Tibial artery (tissue), 4 donors: ENCODE measurements at regions not wholly inside any gene's neighbourhood (a gene's known extent, or its start where the extent isn't known, plus 50 kb on each side); places are given as distances from the start of the nearest gene placed in this dataset.

ENCODE experiments used
- DNase-seq, 2 donors: peaks; one replicate each; pipeline ENCODE4 v3.0.0-alpha.2; 2019
- H3K27ac ChIP-seq, 2 donors: fragments of 200-600 bp; sonication (generic) in 1 of 2; 1 replicate in 1 of 2; 2 replicates in 1 of 2; pipeline ENCODE4 v1.5.1; 2018 to 2019; ENCODE audit warnings: mild to moderate bottlenecking in 1 of 2
- H3K27me3 ChIP-seq, 2 donors: fragments of 200-600 bp; sonication (generic) in 1 of 2; one replicate each; pipeline versions ENCODE4 v1.5.1 to v1.6.0; 2016 to 2019
- H3K36me3 ChIP-seq, 3 donors: fragments of 200-600 bp; sonication (generic) in 2 of 3; one replicate each; pipeline ENCODE4 v1.5.1; 2016 to 2019; ENCODE audit warnings: mild to moderate bottlenecking in 2 of 3
- H3K4me1 ChIP-seq, 4 donors: fragments of 200-600 bp; sonication (generic) in 2 of 4; 1 replicate in 3 of 4; 2 replicates in 1 of 4; pipeline ENCODE4 v1.5.1; 2016 to 2019
- H3K4me3 ChIP-seq, 2 donors: fragments of 200-600 bp; sonication (generic) in 1 of 2; 1 replicate in 1 of 2; 2 replicates in 1 of 2; pipeline ENCODE4 v1.5.1; 2018 to 2019; ENCODE audit warnings: mild to moderate bottlenecking in 2 of 2
- H3K9me3 ChIP-seq, 3 donors: fragments of 200-600 bp; sonication (generic) in 1 of 3; one replicate each; pipeline ENCODE4 v1.5.1; 2016 to 2019
- intact Hi-C: fragments of 100-400 bp; cut with DNase I; formaldehyde crosslinking; loops from one replicate; pipeline ENCODE4 v1.15.0; 2023; ENCODE audit warnings: low total_unique reads
- TF ChIP-seq, protein P1 (sequence below), 2 experiments: fragments of 200-600 bp in 1 of 2; fragments of 450-650 bp in 1 of 2; IDR thresholded peaks; one replicate each; pipeline ENCODE4 v1.5.1; 2017 to 2019; ENCODE audit warnings: antibody characterized with exemption in 2 of 2, mild to moderate bottlenecking in 1 of 2, moderate library complexity in 1 of 2

DNA sequence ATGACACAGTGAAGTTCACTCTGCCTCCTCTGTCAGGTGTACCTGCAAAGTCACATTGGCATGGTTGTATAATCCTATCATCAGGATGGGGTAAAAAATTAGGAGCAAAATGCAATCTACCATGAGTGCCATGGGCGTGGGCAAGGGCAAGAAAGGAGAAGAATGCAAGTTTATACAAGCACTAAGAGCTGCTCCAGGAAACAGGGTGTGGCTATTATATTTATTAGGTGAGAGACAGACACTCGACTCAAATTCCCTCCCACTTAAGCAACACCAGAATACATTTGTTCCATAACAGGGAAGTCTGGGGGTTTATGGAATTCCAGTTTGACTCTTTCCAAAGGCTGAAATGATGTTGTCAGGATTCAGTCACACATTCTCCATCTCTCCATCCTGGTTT lies 378.8 kb downstream of the BCOR start:
- Histone ChIP-seq H3K36me3 (no peaks in the 10 kb centered on the region), H3K4me3 (no peak overlapping the region), H3K4me1 (peaks cover 0 to 21% (median 0%) of the 10 kb centered on the region in 4 donors), H3K27me3 (no peaks in the 10 kb centered on the region), H3K27ac (no peak overlapping the region), H3K9me3 (no peaks in the 10 kb centered on the region)
- TF ChIP-seq, protein P1, sequence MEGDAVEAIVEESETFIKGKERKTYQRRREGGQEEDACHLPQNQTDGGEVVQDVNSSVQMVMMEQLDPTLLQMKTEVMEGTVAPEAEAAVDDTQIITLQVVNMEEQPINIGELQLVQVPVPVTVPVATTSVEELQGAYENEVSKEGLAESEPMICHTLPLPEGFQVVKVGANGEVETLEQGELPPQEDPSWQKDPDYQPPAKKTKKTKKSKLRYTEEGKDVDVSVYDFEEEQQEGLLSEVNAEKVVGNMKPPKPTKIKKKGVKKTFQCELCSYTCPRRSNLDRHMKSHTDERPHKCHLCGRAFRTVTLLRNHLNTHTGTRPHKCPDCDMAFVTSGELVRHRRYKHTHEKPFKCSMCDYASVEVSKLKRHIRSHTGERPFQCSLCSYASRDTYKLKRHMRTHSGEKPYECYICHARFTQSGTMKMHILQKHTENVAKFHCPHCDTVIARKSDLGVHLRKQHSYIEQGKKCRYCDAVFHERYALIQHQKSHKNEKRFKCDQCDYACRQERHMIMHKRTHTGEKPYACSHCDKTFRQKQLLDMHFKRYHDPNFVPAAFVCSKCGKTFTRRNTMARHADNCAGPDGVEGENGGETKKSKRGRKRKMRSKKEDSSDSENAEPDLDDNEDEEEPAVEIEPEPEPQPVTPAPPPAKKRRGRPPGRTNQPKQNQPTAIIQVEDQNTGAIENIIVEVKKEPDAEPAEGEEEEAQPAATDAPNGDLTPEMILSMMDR (IDR thresholded peaks at IDR 0.05): no peak
- no peak for DNase-seq
- intact Hi-C loops: no loop called here

DNA sequence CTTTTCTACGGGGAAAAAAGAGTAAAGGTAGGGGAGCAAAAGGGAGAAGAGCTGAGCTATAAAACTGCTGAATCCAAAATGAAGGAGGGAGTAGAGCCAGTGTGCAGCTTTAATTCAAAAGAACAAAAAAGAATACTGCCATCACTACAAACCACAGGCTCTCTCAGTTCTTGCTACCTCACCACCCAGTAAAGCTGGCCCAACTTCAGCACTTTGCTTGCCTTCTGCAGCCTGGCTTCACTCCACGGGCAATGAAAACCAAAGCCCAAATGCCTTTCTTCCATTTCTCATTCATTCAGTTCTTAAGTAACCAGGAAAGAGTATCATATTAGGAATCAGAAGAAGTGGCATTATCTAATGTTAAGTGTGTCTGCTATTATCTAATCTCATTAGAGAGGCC lies 376.8 kb downstream of the BCOR start:
- H3K36me3 ChIP-seq: no peaks in the 10 kb centered on the region
- intact Hi-C loops: no loop called here
- DNase-seq: no peak
- no peaks in the 10 kb centered on the region for H3K9me3 ChIP-seq
- peak overlapping the region in 1 of 2 donors; percentile 73 for H3K27ac ChIP-seq
- H3K4me3 ChIP-seq: no peak overlapping the region
- H3K4me1 ChIP-seq: peaks cover 0 to 28% (median under 1%) of the 10 kb centered on the region in 4 donors
- no peaks in the 10 kb centered on the region for H3K27me3 ChIP-seq
- TF ChIP-seq, protein P1 (IDR thresholded peaks at IDR 0.05): no peak

DNA sequence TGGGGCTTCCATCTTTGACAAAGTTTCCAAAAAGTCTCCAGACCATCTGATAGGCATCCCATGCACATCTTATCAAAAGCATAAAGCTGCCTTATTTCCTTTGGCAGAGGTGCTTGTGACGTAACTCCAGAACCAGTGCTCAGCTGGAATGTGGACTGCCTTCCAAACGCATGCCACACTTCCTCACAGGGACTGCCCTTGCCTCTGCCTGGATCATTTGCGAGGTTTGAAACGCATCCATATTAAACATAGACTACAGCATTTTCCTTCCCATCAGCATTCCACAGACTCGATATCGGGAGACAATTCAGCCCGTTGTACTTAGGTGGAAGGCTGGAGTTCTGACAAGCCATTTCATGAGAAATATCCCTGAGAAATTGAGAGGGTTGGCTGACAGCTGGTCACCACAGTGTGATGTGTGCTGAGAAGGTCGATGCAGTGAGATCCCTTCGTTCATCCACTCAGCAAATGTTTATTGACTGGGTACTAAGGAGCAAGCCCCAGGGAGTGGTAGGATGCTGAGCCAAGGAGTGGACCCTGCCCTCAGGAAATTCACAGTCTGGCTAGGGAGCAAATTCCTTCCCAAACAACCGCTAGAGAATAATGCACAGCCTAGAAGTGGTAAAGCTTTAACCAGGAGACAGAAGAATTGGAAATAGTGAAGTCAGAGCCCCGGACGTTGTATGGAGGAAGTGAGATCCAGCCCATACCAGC lies 376.0 kb downstream of the BCOR start:
- H3K9me3 ChIP-seq: no peaks in the 10 kb centered on the region
- H3K27ac ChIP-seq: peak overlapping the region; percentile 47 to 73
- H3K4me1 ChIP-seq: peaks cover 0 to 35% (median 2%) of the 10 kb centered on the region in 4 donors
- no peaks in the 10 kb centered on the region for H3K36me3 ChIP-seq
- TF ChIP-seq, protein P1 (IDR thresholded peaks at IDR 0.05): no peak
- H3K27me3 ChIP-seq: no peaks in the 10 kb centered on the region
- H3K4me3 ChIP-seq: no peak overlapping the region
- intact Hi-C loops: no loop called here
- DNase-seq: peak in 1 of 2 donors; percentile 76

DNA sequence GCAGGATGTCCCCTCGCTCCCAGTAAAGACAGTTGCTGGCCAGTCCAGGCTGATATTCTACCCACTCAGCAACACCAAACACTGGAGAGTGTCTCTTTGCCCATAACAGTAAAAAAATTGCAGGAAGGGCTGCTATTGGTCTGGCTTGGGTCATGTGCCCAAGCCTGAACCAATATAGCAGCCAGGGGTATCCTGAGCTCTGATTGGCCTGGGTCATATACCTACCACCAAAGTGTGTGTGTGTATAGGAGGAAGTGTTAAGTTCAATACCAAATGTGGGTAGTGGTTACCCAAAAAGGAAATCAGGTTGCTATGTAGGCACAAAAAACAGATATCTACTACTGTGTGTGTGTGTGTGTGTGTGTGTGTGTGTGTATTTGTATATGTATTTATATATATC lies 373.2 kb downstream of the BCOR start:
- Histone ChIP-seq H3K4me3 (no peak overlapping the region), H3K27ac (no peak overlapping the region), H3K27me3 (no peaks in the 10 kb centered on the region), H3K9me3 (peaks cover 0 to 6% (median 5%) of the 10 kb centered on the region in 3 donors), H3K36me3 (no peaks in the 10 kb centered on the region), H3K4me1 (peaks cover 0 to 48% (median 2%) of the 10 kb centered on the region in 4 donors)
- DNase-seq: no peak
- TF ChIP-seq, protein P1 (IDR thresholded peaks at IDR 0.05): no peak
- intact Hi-C loops: no loop called here

DNA sequence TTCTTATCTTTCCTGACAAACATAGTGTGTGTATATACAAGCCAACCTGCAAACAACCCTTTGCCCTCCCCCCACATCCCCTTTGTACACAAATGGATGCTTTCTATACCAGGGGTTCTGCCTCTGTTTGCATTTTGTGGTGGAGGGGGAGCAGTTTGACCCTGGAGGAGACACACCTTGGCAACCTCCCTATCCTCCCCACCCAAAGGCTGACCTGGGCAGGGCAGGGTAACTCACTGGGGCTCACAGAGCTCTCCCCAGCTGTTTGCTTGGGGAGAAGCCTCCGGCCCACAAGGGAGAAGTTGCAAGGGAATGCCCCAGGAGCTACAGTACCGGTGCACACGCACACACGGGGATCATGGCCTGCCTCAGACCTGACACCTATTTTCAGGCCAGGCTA lies 372.6 kb downstream of the BCOR start:
- no peaks in the 10 kb centered on the region for H3K36me3 ChIP-seq
- intact Hi-C loops: no loop called here
- peaks cover 0 to 6% (median 5%) of the 10 kb centered on the region in 3 donors for H3K9me3 ChIP-seq
- TF ChIP-seq, protein P1 (IDR thresholded peaks at IDR 0.05): no peak
- no peak overlapping the region for H3K27ac ChIP-seq
- H3K4me1 ChIP-seq: peaks cover 0 to 52% (median 2%) of the 10 kb centered on the region in 4 donors
- no peak for DNase-seq
- no peak overlapping the region for H3K4me3 ChIP-seq
- no peaks in the 10 kb centered on the region for H3K27me3 ChIP-seq
